ENCODE measurements at regions not wholly inside any gene's neighbourhood (a gene's known extent, or its start where the extent isn't known, plus 50 kb on each side); places are given as distances from the start of the nearest gene placed in this dataset.

DNA sequence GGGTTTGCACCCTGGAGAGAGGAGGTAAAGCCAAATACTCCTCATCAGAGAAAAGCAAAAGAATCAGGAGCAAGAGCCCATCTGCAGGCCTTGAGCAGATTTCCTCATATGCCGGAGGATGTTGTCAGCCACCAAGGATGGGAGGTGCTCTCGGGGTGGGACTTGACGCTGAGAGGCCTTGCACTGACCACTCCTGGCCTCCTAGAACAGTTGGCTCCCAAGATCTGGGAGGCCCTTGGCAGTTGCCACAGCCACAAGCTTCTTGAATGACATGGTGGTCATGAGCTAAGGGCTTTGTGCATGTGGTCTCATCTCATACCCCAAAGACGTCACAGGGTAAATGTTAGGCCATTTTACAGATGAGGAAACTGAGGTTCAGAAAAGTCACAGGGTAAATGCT, 75.2 kb upstream of the PMEPA1 start:
- Histone ChIP-seq H3K36me3 (ENCODE audit: control insufficient read depth in 2 of 4, insufficient read depth in 4 of 4, low read length in 3 of 4) (no peaks in the 10 kb centered on the region), H2BK120ac (replicated peaks; ENCODE audit: low read depth, low read length) (no peak overlapping the region), H3K56ac (replicated peaks; ENCODE audit: insufficient read length, low read depth, low read length) (no peak overlapping the region), H3K23me2 (ENCODE audit: low read depth, low read length) (peaks cover 8% of the 10 kb centered on the region; the same call in 1 of the 2 replicates), H3K27me3 (replicated peaks in 1 of 4; ENCODE audit: control insufficient read depth in 3 of 4, extremely low read depth in 1 of 4, insufficient read depth in 3 of 4, low read length in 3 of 4) (no peaks in the 10 kb centered on the region), H3K23ac (ENCODE audit: insufficient read length) (no peak overlapping the region), H3K27ac (ENCODE audit: low read depth, low read length) (no peak overlapping the region), H2BK12ac (ENCODE audit: low read depth, low read length) (no peak overlapping the region), H3K9ac (replicated peaks in 1 of 4; ENCODE audit: extremely low read depth in 1 of 4, low read depth in 3 of 4, low read length in 3 of 4) (no peak overlapping the region), H2BK20ac (ENCODE audit: low read length) (no peak overlapping the region), H3K4ac (replicated peaks; ENCODE audit: insufficient read length, low read depth, low read length) (no peak overlapping the region), H4K5ac (ENCODE audit: insufficient read length, low read depth, low read length) (no peak overlapping the region), H2AFZ (ENCODE audit: low read length) (no peak overlapping the region), H3K79me2 (ENCODE audit: control insufficient read depth in 1 of 2, insufficient read depth in 2 of 2, low read length in 2 of 2) (no peaks in the 10 kb centered on the region), H3K9me3 (ENCODE audit: insufficient read depth in 2 of 2, low read depth in 1 of 2, low read length in 1 of 2) (no peaks in the 10 kb centered on the region), H3K4me1 (replicated peaks in 1 of 4; ENCODE audit: control insufficient read depth in 3 of 4, insufficient read depth in 4 of 4, low read length in 3 of 4) (no peaks in the 10 kb centered on the region; a peak in 1 of 7 replicates), H2AK5ac (ENCODE audit: low read depth, low read length) (no peak overlapping the region), H3K4me3 (ENCODE audit: extremely low read depth in 1 of 4, insufficient read depth in 2 of 4, low read depth in 3 of 4, low read length in 4 of 4) (no peak overlapping the region), H3K79me1 (ENCODE audit: low read depth, low read length) (no peaks in the 10 kb centered on the region), H4K91ac (replicated peaks; ENCODE audit: insufficient read length, low read length) (no peak overlapping the region), H3K18ac (ENCODE audit: extremely low read depth, low read length) (no peak overlapping the region), H4K20me1 (replicated peaks in 1 of 2; ENCODE audit: control insufficient read depth in 1 of 2, insufficient read depth in 2 of 2, low read length in 2 of 2) (no peaks in the 10 kb centered on the region), H4K8ac (ENCODE audit: extremely low read depth, insufficient read depth, low read length) (no peak overlapping the region), H2BK15ac (ENCODE audit: low read length) (no peak overlapping the region), H2BK5ac (ENCODE audit: low read depth, low read length) (no peak overlapping the region), H3K4me2 (ENCODE audit: insufficient read depth in 1 of 2, low read depth in 2 of 2, low read length in 2 of 2) (no peak overlapping the region), H3K14ac (ENCODE audit: insufficient read length) (no peak overlapping the region)
- FAIRE-seq: no peak
- ChIA-PET CTCF (ENCODE audit: partially characterized antibody) (no interaction called here), POLR2A (ENCODE audit: partially characterized antibody) (no interaction called here)
- 84% methylated on average over 4 of the region's 4 CpGs; no CpG with 5 or more reads in 1 of the 2 experiments for WGBS, 2 experiments (ENCODE audit: extremely low coverage in 1 of 2, insufficient coverage in 1 of 2, insufficient read length in 1 of 2, insufficient replicate concordance in 2 of 2, low coverage in 1 of 2, low lambda C conversion rate in 2 of 2, missing lambda C conversion rate in 1 of 2)
- DNase-seq (ENCODE audit: low read depth in 1 of 2, low spot score in 2 of 2): no peak
- no peak for TF ChIP-seq ASH2L (IDR thresholded peaks at IDR 0.05; ENCODE audit: low read length)
- no peak for TF ChIP-seq SP2 (IDR thresholded peaks at IDR 0.05; ENCODE audit: low read length)

Data from H1 (cell line).